Lower leg skin (tissue), 3 donors: ENCODE measurements at regions not wholly inside any gene's neighbourhood (a gene's known extent, or its start where the extent isn't known, plus 50 kb on each side); places are given as distances from the start of the nearest gene placed in this dataset.

Source experiments
- CTCF ChIP-seq, 3 donors: fragments of 450-650 bp; IDR thresholded peaks; one replicate each; pipeline ENCODE4 v1.5.1; 2016; ENCODE audit warnings: antibody characterized with exemption in 3 of 3, mild to moderate bottlenecking in 3 of 3, moderate library complexity in 2 of 3
- POLR2A ChIP-seq, 2 donors: fragments of 450-650 bp; IDR thresholded peaks; one replicate each; pipeline ENCODE4 v1.6.1; 2016 to 2017; ENCODE audit warnings: antibody characterized with exemption in 2 of 2, mild to moderate bottlenecking in 1 of 2, moderate library complexity in 1 of 2

- TF ChIP-seq CTCF (IDR thresholded peaks at IDR 0.05) (no peak), POLR2A (IDR thresholded peaks at IDR 0.05) (no peak)
Measured at GRCh38 chr9:107858260-107858659, 368.7 kb upstream of the KLF4 start.
